ENCODE measurements at regions not wholly inside any gene's neighbourhood (a gene's known extent, or its start where the extent isn't known, plus 50 kb on each side); places are given as distances from the start of the nearest gene placed in this dataset.

DNA sequence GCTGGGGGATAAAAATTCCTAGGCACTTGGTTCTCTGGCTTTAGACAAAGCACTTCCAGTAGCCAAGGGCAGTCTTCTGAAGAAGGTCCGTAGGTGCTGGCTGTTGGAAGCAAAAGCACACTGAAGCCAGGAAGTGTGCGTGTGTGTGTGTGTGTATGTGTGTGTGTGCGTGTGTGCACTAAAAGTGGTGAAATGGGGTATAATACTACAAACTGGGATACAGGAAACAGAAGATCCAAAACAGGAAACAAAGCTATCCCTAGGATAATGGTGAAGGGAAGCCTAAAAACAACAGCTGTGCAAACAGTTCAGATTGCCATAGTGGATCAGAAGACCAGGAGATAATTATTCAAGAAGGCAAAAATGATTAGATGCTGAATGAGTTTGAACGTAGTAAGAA lies 103.4 kb downstream of the IL20RB start:
- Mint-ChIP-seq H3K4me1 (ENCODE audit: low read depth) (no peaks in the 10 kb centered on the region), H3K27me3 (ENCODE audit: low read depth) (peaks cover 3% of the 10 kb centered on the region), H3K9me3 (no peaks in the 10 kb centered on the region), H3K36me3 (ENCODE audit: insufficient read depth) (no peaks in the 10 kb centered on the region), H3K4me3 (no peak overlapping the region)
- DNase-seq = no peak
- ATAC-seq = no peak

- Mint-ChIP-seq H3K27me3 (ENCODE audit: low read depth) (no peaks in the 10 kb centered on the region), H3K4me3 (no peak overlapping the region), H3K9me3 (no peaks in the 10 kb centered on the region), H3K4me1 (ENCODE audit: low read depth) (no peaks in the 10 kb centered on the region), H3K36me3 (ENCODE audit: insufficient read depth) (no peaks in the 10 kb centered on the region)
- ATAC-seq = no peak
- no peak for DNase-seq
These were observed 104.5 kb downstream of the IL20RB start for GRCh38 chr3:137062250-137062649.

DNA sequence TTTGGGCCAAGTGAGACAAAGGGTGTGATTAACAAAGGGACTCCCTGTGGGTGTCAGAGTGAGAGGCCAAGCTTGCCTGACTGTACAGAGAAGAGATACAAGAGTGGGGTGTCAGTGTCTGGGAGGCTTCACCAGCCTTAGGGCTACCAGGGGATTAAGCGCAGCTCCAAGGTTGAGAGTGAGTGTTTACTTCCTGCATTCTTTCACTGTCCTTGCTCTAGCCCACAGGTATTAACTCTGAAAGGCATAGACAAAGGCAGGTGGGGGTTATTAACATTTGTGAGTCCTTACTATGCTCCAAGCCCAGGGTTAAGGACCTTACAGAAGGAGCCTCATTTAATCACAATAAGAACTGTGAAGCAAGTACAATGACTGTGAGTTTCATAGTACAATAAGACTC lies 107.6 kb downstream of the IL20RB start:
- Mint-ChIP-seq H3K4me1 (ENCODE audit: low read depth) (no peaks in the 10 kb centered on the region), H3K27me3 (ENCODE audit: low read depth) (no peaks in the 10 kb centered on the region), H3K36me3 (ENCODE audit: insufficient read depth) (no peaks in the 10 kb centered on the region), H3K9me3 (no peaks in the 10 kb centered on the region), H3K4me3 (no peak overlapping the region)
- ATAC-seq = no peak
- DNase-seq = no peak

GRCh38 chr3:137066092-137066491 lies 108.3 kb downstream of the IL20RB start:
- no peaks in the 10 kb centered on the region for H3K9me3 Mint-ChIP-seq
- ATAC-seq (no peak), DNase-seq (no peak)
- H3K4me1 Mint-ChIP-seq (ENCODE audit: low read depth) = no peaks in the 10 kb centered on the region
- H3K4me3 Mint-ChIP-seq = no peak overlapping the region
- no peaks in the 10 kb centered on the region for H3K27me3 Mint-ChIP-seq (ENCODE audit: low read depth)
- H3K36me3 Mint-ChIP-seq (ENCODE audit: insufficient read depth) = no peaks in the 10 kb centered on the region

- Mint-ChIP-seq H3K36me3 (ENCODE audit: insufficient read depth) (no peaks in the 10 kb centered on the region), H3K9me3 (no peaks in the 10 kb centered on the region), H3K27me3 (ENCODE audit: low read depth) (peaks cover 11% of the 10 kb centered on the region), H3K4me3 (no peak overlapping the region), H3K4me1 (ENCODE audit: low read depth) (no peaks in the 10 kb centered on the region)
- DNase-seq = no peak
- no peak for ATAC-seq
These were observed 113.3 kb downstream of the IL20RB start for GRCh38 chr3:137071104-137071503.

DNA sequence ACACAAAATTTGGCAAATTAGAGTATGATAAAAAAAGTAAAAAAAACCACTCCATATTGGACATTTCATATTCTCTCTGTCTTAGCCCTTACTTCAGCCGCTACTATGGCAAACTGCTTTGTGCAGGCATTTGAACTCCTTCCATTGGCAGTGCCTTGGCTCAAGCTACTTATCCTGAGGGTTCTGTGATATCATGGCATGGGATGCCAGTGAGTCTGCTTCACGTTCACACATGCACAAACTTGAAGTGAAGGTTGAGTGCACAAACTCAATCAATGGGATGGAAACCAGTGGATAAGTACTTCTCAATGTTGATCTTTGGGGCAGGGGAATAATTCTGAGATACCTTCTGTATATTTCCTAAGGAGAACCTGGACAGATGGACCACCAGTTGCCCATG lies 117.2 kb downstream of the IL20RB start:
- no peak for ATAC-seq
- H3K9me3 Mint-ChIP-seq = no peaks in the 10 kb centered on the region
- no peaks in the 10 kb centered on the region for H3K4me1 Mint-ChIP-seq (ENCODE audit: low read depth)
- peaks cover 17% of the 10 kb centered on the region for H3K27me3 Mint-ChIP-seq (ENCODE audit: low read depth)
- no peaks in the 10 kb centered on the region for H3K36me3 Mint-ChIP-seq (ENCODE audit: insufficient read depth)
- H3K4me3 Mint-ChIP-seq = no peak overlapping the region
- no peak for DNase-seq

DNA sequence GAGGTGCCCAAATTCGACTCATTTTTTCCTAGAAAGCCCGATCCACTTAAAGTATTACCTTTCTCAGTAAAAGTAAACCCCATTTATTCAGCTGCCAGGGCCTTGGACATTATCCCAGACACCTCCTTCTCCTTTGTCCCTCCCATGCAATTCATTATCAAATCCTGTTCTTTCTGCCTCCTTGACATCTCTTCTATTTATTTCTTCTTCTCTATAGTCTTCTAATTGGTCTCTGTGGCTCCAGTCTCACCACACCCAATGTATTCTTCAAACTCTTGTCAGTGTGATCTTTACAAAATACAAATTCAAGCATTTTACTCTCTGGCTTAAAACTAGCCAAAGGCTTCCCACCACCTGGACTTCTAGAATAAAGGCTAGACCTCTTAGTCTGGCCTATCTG lies 120.3 kb downstream of the IL20RB start:
- no peak for DNase-seq
- H3K9me3 Mint-ChIP-seq = no peaks in the 10 kb centered on the region
- no peak for ATAC-seq
- peaks cover 25% of the 10 kb centered on the region for H3K27me3 Mint-ChIP-seq (ENCODE audit: low read depth)
- no peak overlapping the region for H3K4me3 Mint-ChIP-seq
- no peaks in the 10 kb centered on the region for H3K4me1 Mint-ChIP-seq (ENCODE audit: low read depth)
- no peaks in the 10 kb centered on the region for H3K36me3 Mint-ChIP-seq (ENCODE audit: insufficient read depth)

- no peak for ATAC-seq
These were observed 121.8 kb downstream of the IL20RB start for GRCh38 chr3:137079571-137079970.

GRCh38 chr3:137081711-137082110 lies 123.9 kb downstream of the IL20RB start:
- no peak for ATAC-seq
- Mint-ChIP-seq H3K9me3 (no peaks in the 10 kb centered on the region), H3K27me3 (ENCODE audit: low read depth) (peaks cover 20% of the 10 kb centered on the region), H3K4me1 (ENCODE audit: low read depth) (no peaks in the 10 kb centered on the region), H3K4me3 (no peak overlapping the region), H3K36me3 (ENCODE audit: insufficient read depth) (no peaks in the 10 kb centered on the region)
- no peak for DNase-seq

More at GRCh38 chr3:137079571-137079970, 121.8 kb downstream of the IL20RB start:
- H3K9me3 Mint-ChIP-seq = no peaks in the 10 kb centered on the region
- no peaks in the 10 kb centered on the region for H3K4me1 Mint-ChIP-seq (ENCODE audit: low read depth)
- DNase-seq = no peak
- H3K27me3 Mint-ChIP-seq (ENCODE audit: low read depth) = peaks cover 29% of the 10 kb centered on the region
- no peak overlapping the region for H3K4me3 Mint-ChIP-seq
- H3K36me3 Mint-ChIP-seq (ENCODE audit: insufficient read depth) = no peaks in the 10 kb centered on the region

DNA sequence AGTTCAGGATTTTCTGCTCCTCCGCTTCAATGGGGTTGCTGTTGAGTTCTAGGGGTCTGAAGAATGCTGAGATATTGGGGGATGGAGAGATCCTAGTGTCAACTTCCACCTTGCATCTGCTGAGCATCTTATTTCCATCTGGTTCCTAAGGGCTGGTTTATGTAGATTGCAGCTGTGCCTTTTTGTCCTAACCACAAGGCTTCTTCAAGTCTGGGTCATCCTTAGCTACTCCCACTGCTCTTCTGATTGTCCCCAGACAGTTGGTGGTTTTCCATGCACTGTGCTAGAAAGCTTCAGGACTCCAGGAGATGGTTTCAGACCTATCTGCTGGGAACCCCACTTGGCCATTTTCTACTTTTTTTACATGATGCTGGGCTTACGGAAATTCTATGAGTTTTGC lies 125.0 kb downstream of the IL20RB start:
- no peak overlapping the region for H3K4me3 Mint-ChIP-seq
- H3K27me3 Mint-ChIP-seq (ENCODE audit: low read depth) = peaks cover 20% of the 10 kb centered on the region
- ATAC-seq = no peak

GRCh38 chr3:137083332-137083731 lies 125.5 kb downstream of the IL20RB start:
- H3K4me3 Mint-ChIP-seq = no peak overlapping the region
- peaks cover 20% of the 10 kb centered on the region for H3K27me3 Mint-ChIP-seq (ENCODE audit: low read depth)
- no peaks in the 10 kb centered on the region for H3K9me3 Mint-ChIP-seq
- no peaks in the 10 kb centered on the region for H3K4me1 Mint-ChIP-seq (ENCODE audit: low read depth)
- DNase-seq (no peak), ATAC-seq (no peak)
- no peaks in the 10 kb centered on the region for H3K36me3 Mint-ChIP-seq (ENCODE audit: insufficient read depth)

More for the DNA sequence above, 125.0 kb downstream of the IL20RB start:
- no peaks in the 10 kb centered on the region for H3K9me3 Mint-ChIP-seq
- H3K36me3 Mint-ChIP-seq (ENCODE audit: insufficient read depth) = no peaks in the 10 kb centered on the region
- no peak for DNase-seq
- no peaks in the 10 kb centered on the region for H3K4me1 Mint-ChIP-seq (ENCODE audit: low read depth)

DNA sequence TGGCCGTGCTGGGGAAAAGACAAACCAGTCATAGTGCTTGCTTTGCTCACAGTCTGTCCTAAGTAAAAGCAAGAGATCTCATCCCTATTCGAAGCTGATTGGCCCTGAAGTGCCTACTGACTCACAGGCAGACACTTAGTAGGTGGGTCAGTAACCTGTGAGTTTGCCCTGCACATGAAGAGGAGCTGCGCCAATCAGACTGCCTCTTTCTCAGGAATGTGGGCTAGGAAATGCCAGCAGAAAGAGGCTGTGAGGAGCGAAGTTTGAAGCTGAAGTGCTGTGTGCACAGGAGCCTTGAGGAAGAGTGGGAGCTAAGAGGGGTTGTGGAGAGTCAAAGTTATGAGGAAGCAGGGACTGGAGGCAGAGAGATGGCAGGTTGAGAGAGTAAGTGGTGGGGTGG lies 126.8 kb downstream of the IL20RB start:
- H3K4me3 Mint-ChIP-seq = no peak overlapping the region
- peaks cover 20% of the 10 kb centered on the region for H3K27me3 Mint-ChIP-seq (ENCODE audit: low read depth)
- H3K9me3 Mint-ChIP-seq = no peaks in the 10 kb centered on the region
- H3K36me3 Mint-ChIP-seq (ENCODE audit: insufficient read depth) = no peaks in the 10 kb centered on the region
- ATAC-seq (no peak), DNase-seq (no peak)
- no peaks in the 10 kb centered on the region for H3K4me1 Mint-ChIP-seq (ENCODE audit: low read depth)

- peaks cover 13% of the 10 kb centered on the region for H3K27me3 Mint-ChIP-seq (ENCODE audit: low read depth)
- H3K9me3 Mint-ChIP-seq = no peaks in the 10 kb centered on the region
- H3K4me3 Mint-ChIP-seq = no peak overlapping the region
- H3K4me1 Mint-ChIP-seq (ENCODE audit: low read depth) = no peaks in the 10 kb centered on the region
- DNase-seq = no peak
- ATAC-seq = no peak
- H3K36me3 Mint-ChIP-seq (ENCODE audit: insufficient read depth) = no peaks in the 10 kb centered on the region
These were observed 139.6 kb downstream of the IL20RB start for GRCh38 chr3:137097386-137097785.

DNA sequence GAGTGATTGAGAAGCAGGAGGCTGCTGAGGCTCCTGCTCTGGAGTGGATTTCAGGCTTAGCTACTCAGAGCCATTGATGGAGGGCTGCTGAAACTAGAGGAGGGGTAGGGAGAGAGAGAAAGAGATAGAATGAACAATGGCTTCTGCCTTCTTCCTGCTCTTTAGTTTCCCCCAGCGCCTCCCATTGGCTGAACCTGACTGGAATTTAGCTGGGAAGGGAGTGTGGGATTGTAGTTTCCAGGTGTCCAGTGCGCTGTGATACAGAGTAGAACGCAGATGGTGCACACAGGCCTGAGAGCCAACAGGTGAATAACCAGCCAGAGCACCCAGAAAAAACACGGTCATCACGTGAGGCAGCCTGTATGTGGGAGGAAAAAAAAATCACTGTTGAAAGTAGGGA lies 140.1 kb downstream of the IL20RB start:
- no peak overlapping the region for H3K4me3 Mint-ChIP-seq
- no peaks in the 10 kb centered on the region for H3K9me3 Mint-ChIP-seq
- no peaks in the 10 kb centered on the region for H3K36me3 Mint-ChIP-seq (ENCODE audit: insufficient read depth)
- no peaks in the 10 kb centered on the region for H3K4me1 Mint-ChIP-seq (ENCODE audit: low read depth)
- no peak for ATAC-seq
- peaks cover 13% of the 10 kb centered on the region for H3K27me3 Mint-ChIP-seq (ENCODE audit: low read depth)
- DNase-seq = no peak

GRCh38 chr3:137099364-137100219 lies 141.8 kb downstream of the IL20RB start:
- H3K9me3 Mint-ChIP-seq = no peaks in the 10 kb centered on the region
- peaks cover 13% of the 10 kb centered on the region for H3K27me3 Mint-ChIP-seq (ENCODE audit: low read depth)
- ATAC-seq (no peak), DNase-seq (no peak)
- H3K36me3 Mint-ChIP-seq (ENCODE audit: insufficient read depth) = no peaks in the 10 kb centered on the region
- no peak overlapping the region for H3K4me3 Mint-ChIP-seq
- H3K4me1 Mint-ChIP-seq (ENCODE audit: low read depth) = no peaks in the 10 kb centered on the region

Data from activated T-cell treated with anti-CD3 and anti-CD28 coated beads, Interleukin-2, amount 50 U/mL, for 4 hours (primary cell).